Retina (tissue), 1 donor: ENCODE measurements at regions not wholly inside any gene's neighbourhood (a gene's known extent, or its start where the extent isn't known, plus 50 kb on each side); places are given as distances from the start of the nearest gene placed in this dataset.

ENCODE experiments used
- DNase-seq: peaks from one replicate; pipeline ENCODE4 v3.0.0-alpha.2; 2016

DNA sequence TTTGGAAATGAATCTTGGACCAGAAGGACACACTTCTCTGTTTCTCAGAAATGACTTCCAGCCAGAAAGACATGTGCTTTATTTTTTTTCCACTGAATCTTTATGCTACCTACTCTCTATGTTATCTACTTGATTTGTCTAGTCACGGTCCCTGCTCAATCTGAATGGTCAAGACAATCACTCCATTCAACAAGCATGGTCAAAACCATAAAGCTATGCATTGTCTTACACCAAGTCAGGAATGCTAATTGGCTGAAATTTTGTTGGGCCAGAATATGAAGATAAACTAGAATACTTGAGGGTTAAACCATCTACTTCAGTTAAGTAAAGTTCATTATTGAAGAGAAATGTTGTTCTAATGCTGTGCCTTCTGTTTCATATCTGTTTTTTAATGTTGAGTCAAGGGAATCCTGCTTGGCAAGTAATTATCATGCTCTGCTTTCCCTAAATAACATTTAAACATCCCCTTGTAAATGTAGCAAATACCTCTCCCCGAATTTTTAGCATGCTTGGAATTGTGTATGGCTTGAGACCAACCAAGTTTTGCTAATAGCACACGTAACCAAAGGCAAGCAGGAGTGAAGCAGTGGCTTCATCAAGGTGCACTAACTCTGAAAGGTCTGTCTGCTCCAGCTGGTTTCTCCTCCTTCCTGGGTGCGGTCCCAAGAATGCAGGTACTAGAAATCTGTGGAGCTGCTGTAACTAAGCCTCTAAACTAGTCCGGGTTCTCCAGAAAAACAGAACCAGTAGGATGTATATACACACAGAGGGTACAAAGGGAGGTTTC lies 190.3 kb upstream of the CDYL start:
- no peak for DNase-seq

DNA sequence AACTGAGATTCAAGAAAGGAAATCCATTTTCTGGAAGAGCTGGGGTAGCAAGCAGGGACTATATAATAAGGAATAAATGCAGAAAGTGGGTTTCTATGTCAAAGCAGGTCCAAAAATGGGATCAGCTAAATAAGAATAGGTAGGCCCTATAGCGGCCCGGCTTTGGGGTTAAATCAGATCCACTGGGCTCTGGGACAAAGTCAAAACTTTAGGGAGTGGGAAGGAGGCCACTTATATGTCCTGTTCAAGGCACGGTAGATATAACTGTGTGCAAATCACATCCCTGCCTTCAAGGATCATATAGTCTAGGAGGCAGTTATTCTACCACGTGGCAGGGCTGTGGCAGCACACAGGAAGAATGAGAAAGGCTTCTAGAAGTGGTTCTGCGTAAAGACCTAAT lies 191.4 kb upstream of the CDYL start:
- DNase-seq, result no peak

DNA sequence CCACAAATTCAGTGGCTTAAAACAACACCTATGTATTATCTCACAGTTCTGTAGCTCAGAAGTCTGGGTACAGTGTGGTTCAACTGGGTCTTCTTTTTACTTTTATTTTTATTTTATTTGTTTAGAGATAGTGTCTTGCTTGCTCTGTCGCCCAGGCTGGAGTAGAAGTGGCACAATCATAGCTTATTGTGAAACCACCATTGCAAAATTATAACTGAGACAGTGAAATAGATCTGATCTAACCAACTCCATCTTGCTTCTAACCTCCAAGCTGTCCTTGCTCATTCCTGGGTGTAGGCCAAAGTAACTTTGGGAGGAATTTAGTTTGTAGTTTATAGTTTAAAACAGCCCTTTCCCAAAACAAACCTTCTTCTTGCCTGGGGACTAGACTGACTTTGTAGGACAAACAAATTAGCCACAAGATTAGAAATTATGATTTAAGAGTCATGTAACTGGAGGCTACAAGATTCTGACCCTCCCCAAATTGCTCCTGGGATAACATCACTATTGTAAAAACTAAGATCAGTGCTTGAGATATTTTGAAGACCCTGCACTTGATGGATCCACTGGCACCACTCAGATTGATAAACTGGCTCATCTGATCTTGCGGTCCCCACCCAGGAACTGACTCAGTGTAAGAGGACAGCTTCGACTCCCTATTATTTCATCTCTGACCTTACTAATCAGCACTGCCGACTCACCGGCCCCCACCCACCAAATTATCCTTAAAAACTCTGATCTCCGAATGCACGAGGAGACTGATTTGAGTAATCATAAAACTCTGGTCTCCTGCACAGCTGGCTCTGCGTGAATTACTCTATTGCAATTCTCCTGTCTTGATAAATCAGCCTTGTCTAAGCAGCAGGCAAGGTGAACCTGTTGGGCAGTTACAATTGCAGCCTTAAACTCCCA lies 193.4 kb upstream of the CDYL start:
- no peak for DNase-seq

DNA sequence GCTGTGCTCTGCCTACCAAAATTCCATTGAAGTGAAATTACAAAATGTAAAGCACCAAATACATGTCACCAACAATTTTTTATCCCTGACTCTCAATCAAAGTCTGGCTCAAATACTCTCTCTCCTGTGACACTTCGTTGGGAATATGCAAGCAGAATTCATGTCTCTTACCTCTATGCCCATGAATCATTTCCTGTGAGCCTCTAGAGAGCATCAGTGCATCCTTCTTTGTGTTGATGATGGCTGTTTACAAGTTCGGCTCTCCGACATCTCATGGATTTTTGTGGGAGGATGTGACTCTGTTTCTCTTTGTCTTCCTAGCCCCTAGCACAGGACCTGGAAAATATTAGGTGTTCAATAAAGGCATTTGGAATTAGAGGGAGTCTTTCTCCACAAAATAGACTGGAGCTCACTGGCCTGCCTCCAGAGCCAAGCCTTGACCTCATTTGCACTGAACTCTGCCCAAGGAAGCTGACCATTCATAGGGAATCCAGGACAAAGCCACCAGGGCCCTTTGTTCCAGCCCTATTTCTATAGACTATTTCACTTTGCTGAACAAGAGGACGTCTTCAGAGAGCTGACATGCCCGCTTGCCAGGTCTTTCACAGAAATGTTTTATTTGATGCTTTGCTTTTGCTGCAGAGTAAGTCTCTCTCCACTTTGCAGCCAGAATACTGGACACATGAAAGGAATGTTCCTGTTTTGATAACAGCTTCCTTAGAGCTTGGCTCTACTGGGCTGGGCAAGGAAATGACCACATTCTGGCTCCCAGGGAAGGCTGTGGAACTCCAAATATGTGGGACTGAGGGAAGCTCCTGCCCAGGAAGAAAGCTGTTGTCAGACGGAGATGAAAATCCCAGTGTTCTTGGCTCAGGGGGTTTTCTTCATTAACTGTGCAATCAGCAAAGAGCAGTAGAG lies 194.5 kb upstream of the CDYL start:
- DNase-seq, result no peak

DNA sequence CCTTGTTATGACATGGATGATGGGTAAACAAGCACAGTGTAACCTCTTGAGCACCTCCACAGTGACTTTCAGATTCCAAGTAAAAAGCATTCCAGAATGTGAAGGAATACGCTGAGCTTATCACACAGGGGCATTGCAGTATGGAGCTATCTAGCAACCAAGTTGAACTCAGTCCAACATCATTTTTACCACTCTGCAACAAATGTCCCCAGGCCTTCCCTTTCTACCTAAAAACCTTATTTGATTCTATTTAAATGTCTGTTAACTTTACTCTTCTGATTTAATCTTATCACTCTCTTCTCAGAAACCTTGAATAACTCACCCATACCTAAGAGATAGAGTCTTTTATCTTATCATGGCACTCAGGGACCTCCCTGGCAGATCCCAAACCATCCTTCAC lies 195.8 kb upstream of the CDYL start:
- DNase-seq, result no peak

DNA sequence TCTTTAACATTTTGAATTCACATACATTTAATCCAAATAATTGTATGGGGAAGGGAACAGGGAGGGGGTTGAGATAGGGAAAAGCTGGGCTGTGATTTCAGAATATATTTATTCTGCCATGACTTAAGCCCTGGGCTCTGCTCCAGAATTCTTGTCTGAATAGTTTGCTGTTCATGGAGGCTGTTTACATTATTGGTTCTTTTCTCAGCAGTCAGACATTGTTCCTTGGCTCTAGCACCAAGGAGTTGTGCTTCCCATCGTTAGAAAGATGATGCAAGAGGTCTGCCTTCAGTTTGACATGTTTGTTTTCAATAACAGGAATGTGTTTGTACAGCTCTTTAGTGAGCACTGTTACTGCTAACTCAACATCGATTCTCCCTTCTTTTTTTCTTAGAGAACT lies 198.8 kb upstream of the CDYL start:
- no peak for DNase-seq

DNA sequence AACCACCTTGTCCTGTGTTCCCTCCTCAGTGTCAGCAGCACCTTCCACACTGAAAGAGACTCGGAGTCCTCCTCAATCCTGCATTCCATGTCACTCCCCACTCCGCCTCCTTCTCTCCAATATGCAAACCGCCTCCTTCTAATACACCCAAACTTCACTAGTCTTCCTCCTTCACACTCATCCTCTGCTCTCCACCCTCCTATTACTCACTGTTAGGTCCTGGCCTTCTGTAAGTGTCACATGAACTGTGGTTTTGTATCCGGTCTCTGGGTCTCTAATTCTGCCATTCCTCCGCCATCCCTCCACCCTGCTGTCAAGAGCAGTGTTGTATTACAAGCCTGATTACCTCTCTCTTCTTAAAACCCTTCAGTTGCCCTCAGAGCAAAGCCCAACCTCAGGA lies 200.5 kb upstream of the CDYL start:
- no peak for DNase-seq

DNA sequence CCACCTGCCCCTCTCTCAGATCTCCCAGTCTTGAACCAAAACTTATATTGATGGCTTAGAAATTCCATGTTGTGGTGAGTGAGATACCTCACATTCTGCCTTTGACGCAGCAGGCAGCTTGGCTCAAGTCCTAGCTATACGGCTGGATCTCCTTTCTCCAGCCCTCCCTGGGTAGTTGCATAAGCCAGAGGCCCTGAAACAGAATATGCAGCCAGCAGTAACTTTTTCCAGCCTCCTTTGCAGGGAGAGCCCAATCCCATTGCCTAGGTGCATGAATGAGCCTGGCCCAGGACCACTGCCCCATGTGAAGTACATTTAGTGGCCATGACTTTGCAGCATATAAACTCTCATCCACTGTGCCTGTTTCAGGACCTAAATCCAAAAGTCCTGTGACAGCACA lies 202.2 kb upstream of the CDYL start:
- DNase-seq, result no peak

DNA sequence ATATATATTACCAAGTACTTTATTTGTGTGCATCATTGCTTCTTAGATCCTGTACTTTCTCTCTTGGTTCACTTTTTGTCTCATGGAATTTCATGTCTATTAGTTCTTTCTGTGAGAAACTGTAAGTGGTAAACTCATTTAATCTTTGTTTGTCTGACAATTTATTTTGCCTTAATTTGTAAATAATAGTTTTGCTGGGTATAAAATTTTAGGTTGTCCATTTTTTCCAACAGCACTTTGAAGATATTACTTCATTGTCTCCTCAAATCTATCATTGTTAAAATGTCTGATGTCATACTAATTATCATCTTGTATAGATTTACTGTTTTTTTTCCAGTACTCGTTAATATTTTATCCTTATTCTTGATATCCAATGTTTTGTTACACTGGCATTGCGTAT lies 205.2 kb upstream of the CDYL start:
- no peak for DNase-seq

DNA sequence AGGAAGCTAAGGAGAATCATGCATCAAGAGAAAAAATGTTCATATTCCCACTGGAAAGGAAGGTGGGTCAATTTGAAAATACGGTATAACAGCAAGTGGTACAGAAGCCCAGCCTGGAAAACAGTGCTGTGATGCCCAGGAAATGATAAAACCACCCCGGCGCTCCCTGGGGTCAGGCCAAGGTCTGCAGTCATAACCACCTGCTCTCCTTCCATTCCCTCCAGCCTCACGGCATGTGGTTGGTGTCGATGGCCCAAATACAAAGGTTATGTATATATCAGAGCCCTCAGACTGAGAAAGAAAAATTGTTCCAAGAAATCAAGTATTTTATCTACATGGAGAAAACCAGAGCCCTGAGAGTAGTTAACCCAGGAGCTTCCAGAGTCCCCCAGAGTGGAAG lies 208.1 kb upstream of the CDYL start:
- DNase-seq, result no peak

DNA sequence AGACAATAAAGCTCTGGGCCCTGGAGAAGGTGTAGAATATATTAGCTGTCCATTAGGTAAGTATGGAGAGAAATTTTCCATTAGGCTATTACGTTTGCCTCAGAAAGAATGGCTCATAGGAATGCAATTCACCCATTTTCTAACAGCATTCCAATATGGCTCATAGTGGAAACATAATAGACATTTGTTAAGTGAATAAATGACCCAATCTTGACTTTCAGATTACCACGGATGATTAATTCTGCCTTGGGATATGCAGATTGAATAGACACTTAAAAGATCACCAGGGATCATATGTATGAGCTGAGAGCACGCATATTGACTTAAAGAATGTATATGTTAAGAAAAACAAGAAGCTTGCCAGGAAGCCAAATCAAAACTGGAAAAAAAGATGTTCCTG lies 209.1 kb upstream of the CDYL start:
- DNase-seq, result no peak

DNA sequence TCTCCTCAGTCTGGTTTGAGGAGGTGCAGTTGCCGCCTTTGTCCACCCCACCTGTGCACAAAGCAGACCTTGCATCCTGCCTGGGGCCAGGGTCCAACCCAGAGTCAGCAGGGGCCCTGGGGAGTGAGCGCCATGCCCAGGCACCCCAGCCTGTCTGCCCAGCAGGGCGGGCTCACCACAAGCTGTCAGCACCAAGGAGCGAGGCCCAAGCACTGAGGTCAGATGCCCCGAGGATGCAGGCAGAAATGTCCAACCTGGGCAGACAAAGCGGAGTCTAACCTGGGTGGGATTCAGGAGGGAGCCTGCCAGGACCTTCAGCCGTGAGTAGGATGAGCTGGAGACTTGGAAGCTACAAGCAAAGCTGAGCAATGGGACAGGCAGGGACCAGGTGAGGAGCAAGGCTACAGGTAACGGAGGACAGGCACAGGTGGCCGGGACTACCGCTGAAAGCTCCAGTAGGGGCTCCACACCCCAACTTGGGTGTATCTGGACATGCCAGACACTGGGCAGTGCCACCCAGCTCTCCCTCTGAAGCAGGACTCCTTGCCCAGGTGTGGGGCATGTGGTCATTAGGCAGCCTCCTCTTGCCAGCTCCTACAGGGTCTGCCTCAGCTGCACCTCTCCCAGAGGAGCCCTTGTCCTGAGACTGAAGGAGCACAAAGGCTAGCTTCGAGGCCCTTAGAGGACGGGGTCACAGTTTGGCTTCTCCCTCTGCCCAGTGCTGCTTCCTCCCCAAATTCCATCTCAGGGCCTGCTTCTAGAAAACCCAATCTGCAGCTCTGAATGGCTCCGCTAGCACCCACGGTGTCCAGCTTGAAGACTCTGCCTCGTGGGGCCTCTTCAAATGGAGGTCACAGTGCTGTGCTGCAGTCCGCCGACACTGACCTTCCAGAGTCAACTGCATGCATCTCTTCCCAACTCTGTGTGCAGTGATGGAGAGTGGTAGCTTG lies 210.6 kb upstream of the CDYL start:
- no peak for DNase-seq

DNA sequence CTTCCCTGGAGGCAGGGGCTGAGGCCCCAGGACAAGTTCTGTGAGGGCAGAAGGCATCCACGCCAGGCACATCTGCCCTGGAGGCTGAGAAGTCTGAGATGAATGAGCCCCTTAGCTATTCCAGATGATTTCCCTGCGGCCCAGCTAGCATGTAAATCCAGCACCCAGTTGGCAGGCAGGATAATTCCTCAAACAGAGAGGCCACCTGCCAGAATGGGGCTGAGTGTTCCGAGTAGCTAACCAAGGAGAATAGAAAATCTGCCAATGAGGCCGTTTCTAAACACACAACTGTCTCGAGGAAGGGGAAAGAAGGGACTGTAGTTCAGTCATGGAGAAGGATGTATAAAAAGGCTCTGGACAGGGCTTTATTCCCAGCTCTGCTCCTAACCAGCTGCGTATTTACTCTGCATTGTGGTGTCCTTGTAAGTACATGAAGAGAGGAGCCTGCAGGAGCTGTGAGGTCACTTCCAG lies 211.4 kb upstream of the CDYL start:
- DNase-seq, result peak; percentile 40

DNA sequence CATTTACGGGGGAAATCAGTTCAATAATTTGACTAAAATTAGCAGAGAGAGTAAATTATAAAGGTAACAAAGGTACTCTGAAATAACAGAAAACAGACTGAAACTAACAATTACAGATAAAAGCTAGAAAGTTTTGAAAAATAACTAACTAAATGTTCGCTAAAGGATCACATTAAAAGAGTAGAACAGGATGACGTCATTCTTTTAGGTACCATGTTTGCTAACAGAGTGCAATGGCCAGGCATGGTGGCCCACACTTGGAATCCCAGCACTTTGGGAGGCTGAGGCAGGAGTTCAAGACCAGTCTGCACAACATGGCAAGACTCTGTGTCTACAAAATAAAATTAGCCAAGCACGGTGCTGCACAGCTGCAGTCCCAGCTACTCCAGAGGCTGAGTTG lies 212.3 kb upstream of the CDYL start:
- DNase-seq, result no peak

DNA sequence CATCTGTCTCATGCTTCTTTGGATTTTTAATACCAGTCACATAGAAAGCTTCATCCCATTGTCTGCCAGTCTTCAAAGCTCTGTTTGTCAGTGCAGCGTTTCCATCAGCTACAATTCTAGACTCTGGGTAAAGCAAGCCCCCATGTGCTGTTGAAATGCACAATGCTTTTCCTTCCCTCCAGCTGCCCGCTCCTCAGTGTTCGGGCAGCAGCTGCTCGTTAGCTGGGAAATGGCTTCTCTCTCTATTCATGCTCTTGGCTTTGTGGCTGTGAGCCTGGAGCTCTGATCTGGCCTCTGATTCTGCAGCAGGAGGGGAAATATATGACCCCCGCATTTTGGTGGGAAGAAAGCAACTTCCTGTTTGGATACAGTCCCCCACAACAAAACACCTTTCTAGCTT lies 213.0 kb upstream of the CDYL start:
- DNase-seq, result peak; percentile 30

DNA sequence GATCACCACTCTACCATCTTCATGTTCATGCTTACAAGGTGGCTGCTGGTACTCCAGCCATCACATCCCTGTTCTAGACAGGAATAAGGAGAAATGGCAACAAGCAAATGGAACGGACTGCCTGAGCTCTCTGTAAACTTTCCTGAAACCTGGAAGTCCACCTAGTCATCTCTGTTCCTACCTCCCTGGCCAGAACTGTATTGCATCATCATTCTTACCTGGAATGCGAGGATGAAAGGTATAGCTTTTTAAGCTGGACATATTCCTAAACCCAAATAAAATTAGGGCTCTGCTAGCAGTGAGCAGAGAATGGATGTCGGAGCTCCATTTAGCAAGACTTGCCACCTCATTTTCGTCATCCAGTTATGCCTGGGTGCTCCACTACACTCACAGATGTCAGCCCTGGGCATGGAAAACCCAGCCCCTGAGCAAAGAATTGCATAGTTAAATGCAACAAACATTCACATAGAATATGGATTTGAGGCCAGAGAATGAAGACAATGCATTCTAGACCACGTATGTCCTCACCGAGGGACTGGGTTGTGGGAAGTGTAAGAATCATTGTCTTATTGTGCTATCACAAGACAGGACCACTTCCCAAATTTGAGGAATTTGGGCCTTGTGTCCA lies 214.3 kb upstream of the CDYL start:
- no peak for DNase-seq

DNA sequence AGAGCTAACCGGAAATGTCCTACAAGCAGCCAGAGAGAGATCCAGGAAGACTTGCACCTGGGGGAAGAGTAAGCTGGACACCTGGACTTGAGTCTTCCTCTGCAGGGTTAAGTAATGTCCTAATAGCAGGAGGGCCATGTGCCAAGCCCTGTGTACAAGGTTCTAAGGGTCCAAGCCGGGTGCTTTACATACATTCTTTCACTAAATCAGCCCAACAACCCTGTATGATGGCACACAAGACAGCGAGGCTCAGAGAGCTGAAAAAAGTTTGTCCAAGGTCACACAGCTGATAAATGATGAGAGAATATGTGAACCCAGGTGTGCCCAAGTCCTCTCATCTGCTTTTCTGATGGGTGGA lies 215.1 kb upstream of the CDYL start:
- no peak for DNase-seq

DNA sequence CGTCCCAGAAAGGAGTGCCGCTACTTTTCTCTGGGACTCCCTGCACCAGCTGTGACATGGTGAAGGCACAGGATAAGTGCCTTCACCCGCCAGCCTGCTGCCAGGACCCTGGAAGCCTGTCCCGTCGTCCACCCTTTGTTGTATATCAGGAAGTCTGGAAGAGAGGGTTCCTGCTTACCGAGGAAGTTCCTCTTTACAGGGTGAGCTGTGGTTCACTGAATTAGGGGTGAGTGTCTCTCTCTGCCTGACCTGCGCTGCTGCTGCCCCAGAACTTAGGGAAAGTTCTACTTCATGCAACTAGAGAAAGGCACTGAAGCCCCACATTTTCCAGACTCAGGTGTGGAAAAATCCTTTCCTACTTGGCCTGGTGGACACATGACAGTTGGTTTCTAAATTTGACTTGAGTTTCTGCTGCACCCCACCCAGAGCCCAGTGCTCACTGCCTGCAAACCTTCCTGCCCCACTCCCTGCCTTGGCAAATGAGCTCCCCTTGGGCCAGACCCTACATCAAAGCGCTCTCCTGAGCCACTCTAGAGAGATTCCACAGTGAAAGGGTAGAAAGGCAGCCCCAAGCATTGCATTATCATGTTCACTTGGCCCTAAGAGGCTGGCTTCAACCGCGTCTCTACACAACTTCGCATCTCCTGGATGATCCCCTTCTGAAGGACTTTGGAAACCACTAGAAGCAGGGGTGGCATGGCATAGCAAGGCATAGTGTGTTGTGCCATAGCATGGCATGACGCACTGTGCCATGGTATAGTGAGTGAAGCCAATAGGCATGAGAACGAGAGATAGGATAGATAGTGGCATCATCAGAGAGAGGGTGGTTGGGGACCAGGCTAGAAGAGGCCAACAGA lies 215.8 kb upstream of the CDYL start:
- no peak for DNase-seq

DNA sequence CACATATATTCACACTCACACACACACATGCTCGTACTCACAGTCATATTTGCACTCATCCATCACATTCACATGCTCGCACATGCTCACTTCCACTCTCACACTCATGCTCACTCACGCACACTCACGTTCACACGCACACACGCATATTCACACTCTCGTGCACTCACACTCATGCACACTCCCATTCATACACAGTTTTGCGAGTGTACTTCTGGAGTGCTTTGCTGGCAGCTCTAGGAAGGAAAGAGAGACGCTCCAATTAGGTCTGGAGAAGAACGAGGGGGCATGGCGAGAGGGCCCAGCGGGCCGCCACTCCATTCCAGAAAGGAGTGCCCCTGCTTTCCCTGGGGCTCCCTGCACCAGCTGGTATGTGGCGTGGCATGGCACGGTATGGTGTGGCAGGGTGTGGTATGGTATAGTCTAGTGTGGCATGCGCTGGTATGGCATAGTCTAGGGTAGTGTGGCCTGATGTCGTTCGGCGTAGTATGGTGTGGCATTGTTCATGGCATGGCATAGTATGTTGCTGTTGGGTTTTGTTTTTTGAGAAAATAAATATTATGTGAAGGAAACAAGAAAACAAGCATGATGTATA lies 216.8 kb upstream of the CDYL start:
- DNase-seq, result no peak

DNA sequence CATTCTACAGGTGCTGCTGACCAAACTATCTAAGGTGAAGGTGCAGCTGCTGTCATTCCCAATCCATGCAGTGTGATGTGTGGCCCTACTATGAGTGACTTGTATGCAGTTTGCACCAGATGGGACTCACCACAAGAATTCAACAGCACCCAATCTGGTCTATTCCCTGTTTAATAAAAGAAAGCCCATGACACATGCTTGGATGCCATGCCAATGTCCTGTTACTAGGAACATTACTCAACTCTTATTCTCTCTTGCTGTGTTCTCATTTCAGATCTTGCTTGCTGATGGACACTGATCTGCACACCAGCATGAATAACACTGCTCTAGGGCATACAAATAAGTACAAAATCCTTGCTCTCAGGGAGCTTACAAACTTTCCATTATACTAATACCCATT lies 221.6 kb upstream of the CDYL start:
- no peak for DNase-seq
